ENCODE measurements at regions not wholly inside any gene's neighbourhood (a gene's known extent, or its start where the extent isn't known, plus 50 kb on each side); places are given as distances from the start of the nearest gene placed in this dataset.

GRCh38 chr1:30061292-30062220 lies 661.8 kb downstream of the MATN1 start:
- peak in 2 of 3 experiments; percentile 8 to 22 for DNase-seq

GRCh38 chr1:30060738-30061137 lies 662.6 kb downstream of the MATN1 start:
- no peak for DNase-seq

- DNase-seq, result peak in 1 of 3 experiments; percentile 50
Observed at GRCh38 chr1:30058970-30059369, 664.4 kb downstream of the MATN1 start.

GRCh38 chr1:30054126-30054525 lies 669.3 kb downstream of the MATN1 start:
- DNase-seq, result no peak

- peak in 1 of 3 experiments; percentile 2 for DNase-seq
Observed at GRCh38 chr1:30052178-30052577, 671.2 kb downstream of the MATN1 start.

DNA sequence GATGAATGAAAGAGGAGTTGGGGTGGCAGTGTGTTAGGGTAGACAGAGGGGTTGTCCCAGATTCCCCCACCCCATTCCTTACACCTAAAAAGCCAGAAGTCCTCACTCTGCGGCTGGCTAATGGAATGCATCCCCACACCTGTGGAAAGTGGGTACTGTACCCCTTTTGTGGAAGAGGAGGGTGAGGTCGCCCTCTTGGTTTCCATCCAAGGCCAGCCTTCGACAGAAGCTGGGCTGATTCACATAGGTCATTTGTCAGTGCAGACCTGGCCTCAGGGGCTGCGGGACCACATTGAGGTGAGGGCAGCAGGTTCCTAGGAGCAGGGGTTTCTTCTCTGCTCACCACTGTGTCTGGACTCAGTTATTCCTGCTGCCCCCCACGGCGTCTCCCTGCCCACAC lies 671.6 kb downstream of the MATN1 start:
- DNase-seq, result no peak

GRCh38 chr1:30049748-30050296 lies 673.6 kb downstream of the MATN1 start:
- no peak for DNase-seq

DNA sequence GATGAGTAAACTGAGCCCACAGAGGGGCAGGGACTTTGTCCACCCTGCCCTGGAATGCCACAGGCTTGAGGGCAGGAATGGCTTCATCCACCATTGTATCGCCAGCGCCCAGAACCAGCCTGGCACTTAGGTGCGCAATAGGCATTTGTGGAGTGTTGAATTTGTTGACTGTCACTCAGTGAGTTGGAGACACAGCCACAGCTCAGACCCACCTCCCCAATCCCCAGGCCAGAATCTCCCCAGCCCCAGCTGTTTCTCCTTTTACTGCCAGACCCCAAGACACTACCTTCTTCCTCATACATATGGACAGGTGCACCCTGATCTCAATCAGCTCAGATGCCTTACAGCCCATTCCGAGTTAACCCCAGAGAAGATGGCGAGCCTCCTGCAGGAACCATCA lies 674.5 kb downstream of the MATN1 start:
- no peak for DNase-seq

- no peak for DNase-seq
Observed at GRCh38 chr1:30047576-30047975, 675.8 kb downstream of the MATN1 start.

DNA sequence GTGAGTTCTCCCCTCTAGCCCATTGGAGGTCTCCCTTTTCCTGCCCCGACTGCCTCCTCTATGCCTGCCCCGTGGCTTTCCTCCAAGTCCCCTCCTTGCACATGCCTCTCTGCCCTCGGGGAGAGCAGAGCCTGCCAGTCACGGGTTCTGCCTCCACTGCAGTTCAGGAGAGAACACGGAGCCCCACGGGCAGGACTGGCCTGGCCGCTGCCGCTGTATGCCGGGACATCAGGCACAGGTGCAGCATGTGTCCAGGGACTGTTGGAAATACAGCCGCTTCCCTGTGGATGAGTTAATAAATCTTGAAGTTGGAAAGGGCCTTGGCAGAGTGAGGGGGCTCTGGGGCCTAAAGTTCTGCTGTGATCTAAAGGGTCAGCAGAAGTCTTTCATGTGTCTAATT lies 676.6 kb downstream of the MATN1 start:
- no peak for DNase-seq

GRCh38 chr1:30045304-30046090 lies 677.9 kb downstream of the MATN1 start:
- no peak for DNase-seq

DNA sequence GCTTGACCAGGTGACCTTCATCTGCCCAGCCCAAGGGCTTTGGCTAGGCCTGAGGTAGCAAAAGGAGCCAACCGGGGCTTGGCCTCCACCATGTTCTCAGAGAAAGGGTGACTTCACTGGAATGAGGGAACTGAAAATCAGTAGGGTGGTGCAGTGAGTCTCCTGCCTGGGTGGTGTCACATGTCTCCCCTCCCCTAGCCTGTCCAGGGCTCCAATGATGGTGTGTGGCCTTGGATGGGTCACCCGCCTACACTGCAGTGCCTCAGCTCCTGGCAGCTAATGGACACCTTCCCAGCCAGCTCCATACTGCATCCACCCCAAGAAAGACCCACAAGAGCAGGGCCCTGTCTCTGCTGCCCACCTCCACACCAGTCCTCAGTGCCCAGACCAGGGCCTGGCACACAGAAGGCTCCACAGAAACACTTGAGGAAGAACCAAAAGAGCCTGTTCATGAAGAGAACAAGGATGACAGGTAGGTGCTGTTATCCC lies 678.7 kb downstream of the MATN1 start:
- DNase-seq, result no peak

GRCh38 chr1:30043731-30044408 lies 679.5 kb downstream of the MATN1 start:
- no peak for DNase-seq

GRCh38 chr1:30043256-30043655 lies 680.1 kb downstream of the MATN1 start:
- no peak for DNase-seq

GRCh38 chr1:30042438-30043147 lies 680.8 kb downstream of the MATN1 start:
- DNase-seq, result no peak

DNA sequence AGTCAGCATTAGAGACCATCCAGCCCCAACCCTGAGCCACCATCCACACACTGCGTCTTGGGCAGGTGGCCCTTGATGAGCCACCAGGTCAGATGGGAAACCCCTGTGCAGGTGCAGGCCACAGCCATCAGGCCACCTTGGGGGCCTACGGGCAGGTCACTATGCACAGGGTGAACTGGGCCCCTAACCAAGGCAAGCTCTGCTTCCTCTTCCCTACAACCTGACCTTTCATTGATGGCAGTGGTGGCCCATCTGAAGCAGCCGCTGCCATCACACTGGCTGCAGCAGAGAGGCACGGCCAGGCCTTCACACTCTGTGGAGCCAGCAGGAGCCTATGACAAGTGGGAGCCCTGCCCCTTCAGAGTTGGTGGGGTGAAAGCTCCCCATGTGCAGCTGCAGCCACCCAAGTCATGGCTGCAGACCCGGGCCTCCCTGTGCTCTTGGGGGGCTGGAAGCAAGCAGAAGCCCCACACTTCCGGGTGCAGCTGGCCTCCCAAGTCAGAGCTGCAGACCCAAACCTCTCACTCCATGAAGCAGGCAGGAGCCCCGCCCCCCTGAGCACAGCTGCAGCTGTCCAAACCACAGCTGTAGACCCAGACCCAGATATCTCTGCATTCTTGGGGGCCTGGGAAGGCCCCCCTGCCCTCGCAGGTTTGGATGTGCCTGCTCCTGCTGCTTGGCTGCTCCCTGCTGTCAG lies 681.5 kb downstream of the MATN1 start:
- DNase-seq, result no peak

GRCh38 chr1:30040081-30041019 lies 683.0 kb downstream of the MATN1 start:
- no peak for DNase-seq

- no peak for DNase-seq
Observed at GRCh38 chr1:30039354-30040080, 683.9 kb downstream of the MATN1 start.

Data from NCI-H1417 (cell line).